CD4-positive, alpha-beta T cell treated with Interleukin-12 subunit alpha and Interleukin-12 subunit beta, for 1 hour (primary cell): ENCODE measurements at regions not wholly inside any gene's neighbourhood (a gene's known extent, or its start where the extent isn't known, plus 50 kb on each side); places are given as distances from the start of the nearest gene placed in this dataset.

Experiments used
- DNase-seq: peaks from one replicate; pipeline ENCODE4 v3.0.0-alpha.2; 2020

- no peak for DNase-seq
These were observed 654.6 kb upstream of the NOX3 start for GRCh38 chr6:156110249-156110648.

- DNase-seq, result no peak
These were observed 654.1 kb upstream of the NOX3 start for GRCh38 chr6:156109713-156110112.

DNA sequence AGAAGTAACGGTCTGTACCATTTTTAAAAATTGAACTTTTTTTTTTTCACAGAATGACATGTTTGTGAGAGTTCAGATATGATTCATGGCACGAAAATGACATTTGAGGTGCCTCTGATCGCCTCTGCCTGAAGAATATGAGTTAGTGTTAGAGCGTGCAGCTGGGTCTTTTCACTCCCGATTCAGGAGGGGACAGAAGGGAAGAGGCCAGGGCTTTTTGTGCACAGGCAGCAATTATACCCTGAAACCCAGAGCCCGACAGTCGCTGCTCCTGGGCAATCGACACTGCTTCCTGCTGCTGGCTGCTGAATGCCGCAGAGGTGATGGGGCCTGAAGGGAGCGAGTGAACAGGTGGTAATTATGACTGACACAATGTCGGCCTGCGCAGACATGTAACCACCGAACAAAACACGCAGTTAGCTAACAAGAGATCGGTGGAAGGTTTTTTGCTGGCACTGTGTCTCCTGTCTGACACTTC is 652.0 kb upstream of the NOX3 start:
- no peak for DNase-seq

DNA sequence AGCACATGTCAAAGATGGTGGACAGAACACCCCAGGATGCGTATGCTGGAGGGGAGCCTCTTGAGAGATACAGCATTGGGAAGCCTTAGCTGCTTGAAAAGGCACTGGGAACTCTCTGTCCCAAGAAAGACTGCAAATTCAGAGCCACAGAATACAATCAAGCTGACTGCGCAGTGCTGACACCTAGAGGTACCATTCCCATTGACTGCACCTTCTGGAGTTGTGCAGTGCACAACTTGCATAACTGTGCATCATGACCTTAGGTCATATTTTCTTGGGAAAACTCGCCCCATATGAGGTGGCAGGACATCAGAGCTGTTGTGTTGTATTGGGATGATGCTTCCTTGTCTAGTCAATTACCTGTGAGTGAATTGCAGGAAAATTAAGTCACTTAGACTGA is 646.5 kb upstream of the NOX3 start:
- DNase-seq, result no peak

DNA sequence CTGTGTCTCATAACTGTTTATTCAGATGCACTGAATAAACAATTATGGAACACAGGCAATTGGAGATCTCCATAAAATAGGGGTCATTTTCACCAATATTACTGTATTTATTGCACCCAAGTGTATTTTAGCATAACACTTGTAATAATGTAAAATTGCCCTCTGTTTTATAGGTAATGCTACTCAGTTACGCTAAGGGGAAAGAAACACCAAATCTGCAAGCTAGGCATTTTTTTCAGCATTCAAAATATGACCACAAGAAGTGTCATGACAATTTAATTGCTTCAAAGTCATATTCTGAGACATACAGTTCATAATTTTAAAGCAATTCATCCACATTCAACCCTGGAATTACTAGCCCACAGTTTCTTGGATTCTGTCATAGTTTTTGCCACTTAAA is 643.2 kb upstream of the NOX3 start:
- DNase-seq, result no peak

DNA sequence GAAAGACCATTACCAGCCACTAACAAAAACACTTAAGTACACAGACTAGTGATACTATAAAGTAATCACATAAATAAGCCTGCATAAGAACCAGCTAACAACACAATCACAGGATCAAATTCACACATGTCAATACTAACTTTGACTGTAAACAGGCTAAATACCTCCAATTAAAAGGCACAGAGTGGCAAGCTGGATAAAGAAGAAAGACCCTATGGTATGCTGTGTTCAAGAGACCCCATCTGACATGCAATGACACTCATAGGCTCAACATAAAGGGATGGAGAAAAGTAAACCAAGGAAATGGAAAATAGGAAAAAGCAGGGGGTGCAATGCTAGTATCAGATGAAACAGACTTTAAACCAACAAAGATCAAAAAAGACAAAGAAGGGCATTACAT is 631.8 kb upstream of the NOX3 start:
- DNase-seq, result no peak

DNA sequence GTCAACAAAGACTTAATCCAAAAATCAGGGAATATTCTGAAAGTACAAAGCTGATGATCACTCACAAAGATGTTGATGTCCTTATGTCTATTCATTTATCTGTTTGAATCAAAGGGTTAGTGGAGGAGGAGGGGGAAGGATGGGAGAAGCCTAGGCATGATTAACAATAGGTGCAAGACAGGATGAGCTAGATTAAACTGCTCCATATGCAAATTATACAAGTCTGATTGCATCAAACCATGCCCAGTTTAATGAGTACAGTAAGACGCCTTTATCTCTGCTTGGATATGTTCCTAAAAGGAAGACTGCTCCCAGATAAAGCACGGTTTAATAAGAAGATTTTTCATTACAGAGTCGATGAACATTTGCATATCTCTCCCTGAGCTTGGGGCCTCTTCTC is 626.4 kb upstream of the NOX3 start:
- no peak for DNase-seq

GRCh38 chr6:156080371-156080770 is 624.7 kb upstream of the NOX3 start:
- no peak for DNase-seq

- DNase-seq, result no peak
These were observed 613.2 kb upstream of the NOX3 start for GRCh38 chr6:156068881-156069280.

GRCh38 chr6:156065849-156066248 is 610.2 kb upstream of the NOX3 start:
- DNase-seq, result no peak

DNA sequence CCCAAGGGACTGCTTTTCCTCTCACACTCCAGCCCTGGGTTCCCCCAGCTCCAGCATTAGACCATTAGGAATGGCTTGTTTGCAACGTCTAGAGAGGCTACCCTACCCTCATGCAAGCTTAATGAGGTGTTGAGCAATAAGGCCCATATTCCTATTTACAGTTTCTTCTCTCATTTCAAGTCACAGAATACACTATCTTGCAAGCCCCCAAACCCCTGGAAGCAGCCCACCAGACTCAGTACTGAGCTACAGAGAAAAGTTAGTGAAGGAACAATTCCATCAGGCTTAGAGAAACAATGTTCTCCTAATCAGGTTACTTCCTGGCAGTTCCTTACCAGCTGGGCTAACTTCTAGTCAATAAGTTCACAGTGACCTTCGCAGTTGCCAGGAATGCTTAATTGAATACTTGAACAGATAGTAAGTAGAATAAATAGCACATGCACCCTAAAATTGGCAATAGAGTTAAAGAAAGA is 606.5 kb upstream of the NOX3 start:
- no peak for DNase-seq

DNA sequence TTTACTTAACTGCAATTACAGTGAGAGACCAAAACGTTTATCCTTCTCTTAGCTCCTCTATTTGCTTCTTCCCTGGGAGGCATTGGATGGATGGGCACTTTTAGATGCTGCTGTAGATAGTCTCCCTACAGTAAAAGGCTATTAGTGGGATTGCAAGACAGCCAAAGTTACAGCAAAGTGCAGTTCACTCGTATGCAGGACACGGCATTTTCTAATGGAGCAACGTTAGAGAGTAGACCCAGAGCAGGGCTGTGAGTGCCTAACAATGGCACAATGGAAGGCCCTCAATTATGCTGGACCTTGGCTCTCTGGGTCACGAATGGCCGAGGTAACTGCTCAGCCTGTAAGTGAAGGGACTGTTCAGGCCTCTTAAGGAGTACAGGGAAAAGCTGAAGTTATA is 605.8 kb upstream of the NOX3 start:
- no peak for DNase-seq

DNA sequence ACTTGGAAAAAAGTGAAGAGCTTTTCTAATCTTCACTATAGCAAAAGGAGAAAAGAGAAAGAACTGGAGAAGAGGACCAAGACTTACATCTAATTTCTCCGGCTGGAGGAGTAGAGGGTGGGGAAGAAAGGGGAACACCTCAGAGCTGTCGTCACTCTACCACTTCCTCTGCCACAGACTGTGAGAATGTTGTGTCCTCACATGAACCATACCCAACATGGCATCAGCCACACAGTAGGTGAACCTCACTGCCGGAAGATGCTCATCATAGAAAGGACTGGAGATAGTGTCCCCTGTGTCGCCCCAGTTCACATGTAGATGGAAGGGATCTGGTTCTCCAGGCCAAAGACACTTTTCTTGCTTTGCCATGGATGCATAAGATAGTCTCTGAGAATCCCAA is 604.4 kb upstream of the NOX3 start:
- DNase-seq, result peak; percentile 11

DNA sequence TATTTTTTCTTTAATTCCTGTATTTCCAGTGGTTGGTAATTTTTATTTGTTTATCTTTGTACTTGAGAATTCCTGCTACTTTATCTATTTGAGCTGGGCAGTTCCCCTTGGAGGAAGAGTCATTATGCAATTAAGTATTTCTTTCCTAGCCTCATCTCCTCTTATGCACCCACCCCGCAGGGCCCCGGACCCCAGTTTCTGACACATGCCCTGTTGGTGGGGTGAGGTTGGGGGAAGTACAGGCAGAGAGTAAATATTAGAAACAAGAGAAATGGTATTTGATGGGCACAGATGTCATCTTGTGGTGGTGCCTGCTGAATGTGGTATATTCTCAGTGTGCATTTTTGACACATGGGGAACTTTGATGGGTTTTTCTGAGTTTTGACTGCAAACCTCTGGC is 602.7 kb upstream of the NOX3 start:
- no peak for DNase-seq

DNA sequence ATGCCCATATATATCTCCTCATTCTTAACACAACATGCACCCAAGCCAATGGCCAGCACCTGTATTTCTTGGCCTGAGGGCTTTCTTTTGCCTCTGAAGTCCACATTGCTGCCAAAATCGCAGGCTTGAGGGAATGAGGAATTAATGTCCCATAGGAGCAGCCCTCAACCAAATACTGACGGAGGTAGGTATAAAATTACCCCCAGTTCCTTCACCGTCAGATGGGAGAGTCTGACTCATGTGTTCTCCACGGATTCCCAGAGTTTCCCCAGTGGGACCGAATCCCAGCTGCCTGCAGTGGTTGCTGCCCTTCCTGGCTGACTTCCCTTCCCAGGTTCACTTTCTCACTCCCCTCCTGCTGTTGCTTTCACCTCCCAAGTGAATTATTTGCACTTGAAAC is 602.2 kb upstream of the NOX3 start:
- no peak for DNase-seq

DNA sequence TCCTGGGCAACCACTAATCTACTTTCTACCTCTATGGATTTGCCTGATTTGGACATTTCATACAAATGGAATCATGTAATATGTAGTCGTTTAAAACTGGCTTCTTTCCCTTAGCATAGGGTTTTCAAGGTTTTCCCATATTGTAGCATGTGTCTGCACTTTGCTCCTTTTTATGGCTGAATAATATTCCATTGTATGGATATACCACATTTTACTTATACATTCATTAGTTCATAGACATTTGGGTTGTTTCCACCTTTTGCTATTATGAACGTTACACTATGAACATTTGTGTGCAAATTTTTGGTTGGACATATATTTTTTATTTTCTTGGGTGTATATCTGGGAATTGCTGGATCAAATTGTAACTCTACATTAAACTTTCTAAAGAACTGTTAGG is 600.4 kb upstream of the NOX3 start:
- no peak for DNase-seq

DNA sequence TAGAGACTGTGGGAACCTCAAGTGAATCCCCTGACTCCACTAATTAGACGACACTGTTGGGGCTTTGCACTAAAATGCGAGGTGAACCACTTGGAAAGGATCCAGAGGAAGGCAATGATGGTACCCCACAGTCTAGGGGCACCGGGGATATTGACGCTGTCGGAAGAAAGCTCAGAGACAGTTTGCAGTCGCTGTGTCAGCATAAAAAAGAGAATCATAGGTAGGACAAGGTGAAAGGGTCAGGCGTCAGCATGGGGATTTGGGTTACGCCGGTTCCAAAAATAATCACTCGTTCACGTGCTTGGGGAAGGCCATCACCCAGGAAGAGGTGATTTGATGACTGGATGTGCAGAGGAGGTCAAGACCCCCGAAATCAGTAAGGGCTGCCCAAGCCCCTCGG is 598.0 kb upstream of the NOX3 start:
- no peak for DNase-seq

- DNase-seq, result no peak
These were observed 591.3 kb upstream of the NOX3 start for GRCh38 chr6:156046841-156047449.

DNA sequence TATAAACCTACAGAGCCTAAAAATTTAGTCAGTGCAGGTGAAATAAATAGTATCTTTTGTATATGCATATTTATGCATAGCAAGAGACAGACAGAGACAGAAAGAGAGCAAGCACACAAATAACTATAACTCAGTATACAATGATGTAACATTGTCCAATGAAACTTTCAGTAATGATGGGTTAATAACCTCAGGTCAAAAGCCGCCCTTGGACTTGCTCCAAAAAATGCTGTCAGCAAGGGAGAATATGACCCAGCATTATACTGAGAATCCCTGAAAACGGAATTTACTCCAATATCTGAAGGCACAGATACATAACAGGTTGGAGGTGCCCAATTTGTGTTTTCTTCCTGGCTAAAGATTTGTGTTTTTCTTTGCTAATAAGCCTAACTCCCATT is 590.6 kb upstream of the NOX3 start:
- DNase-seq, result no peak

DNA sequence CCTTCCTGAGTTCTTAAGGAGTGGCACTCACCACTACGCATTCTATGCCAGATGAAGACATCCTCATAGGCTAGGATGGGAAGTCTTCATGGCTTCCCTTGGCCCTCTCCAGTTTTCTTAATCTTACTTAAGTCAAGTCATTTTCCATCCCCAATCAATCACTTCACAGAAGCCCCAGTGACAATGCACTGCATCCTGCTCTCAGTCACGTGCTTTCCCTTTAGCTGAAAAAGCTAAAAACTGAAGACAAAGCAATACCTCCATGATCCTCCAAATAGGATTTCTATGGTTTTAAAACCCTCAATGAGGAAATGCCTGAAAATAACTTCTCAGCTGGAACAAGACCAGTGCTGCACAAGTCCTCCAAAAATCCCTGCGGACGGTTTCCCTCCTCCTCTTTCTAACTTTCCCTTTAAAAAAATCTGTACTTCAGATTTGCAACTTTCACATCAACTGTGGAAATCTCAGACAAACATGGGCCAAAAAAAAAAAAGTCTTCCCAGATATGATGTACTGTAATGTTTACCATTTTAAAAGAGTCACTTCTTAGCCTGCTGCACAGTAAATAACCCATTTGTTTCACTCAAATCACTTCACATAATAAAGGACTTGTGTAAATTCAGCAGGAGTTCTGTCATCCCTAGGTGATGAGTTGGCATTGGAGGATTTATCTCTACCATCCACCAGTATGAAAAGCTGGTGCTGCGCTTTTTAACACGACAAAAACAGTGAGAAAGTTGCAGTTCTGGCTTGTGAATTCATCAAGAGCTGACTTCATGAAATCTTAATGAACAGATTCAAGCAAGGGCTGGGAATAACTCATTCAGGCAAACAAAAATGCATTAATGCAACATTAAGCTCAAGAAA is 590.0 kb upstream of the NOX3 start:
- no peak for DNase-seq

DNA sequence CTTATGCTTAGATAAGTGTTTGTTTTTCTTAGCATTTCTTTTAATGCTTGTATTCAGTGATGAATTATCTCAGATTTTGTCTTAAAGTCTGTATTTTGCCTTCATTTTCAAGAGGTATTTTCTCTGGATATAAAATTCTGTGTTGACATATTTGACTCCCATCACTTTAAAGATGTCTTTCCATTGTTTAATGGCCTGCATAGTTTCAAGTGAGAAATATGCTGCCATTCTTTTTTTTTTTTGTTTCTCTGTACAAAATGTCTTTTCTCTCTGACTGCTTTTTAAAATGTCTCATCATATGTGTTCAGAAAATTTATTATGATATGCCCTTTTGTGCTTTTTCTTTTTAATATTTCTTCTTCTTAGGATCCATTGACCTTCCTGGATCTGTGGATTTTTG is 578.0 kb upstream of the NOX3 start:
- DNase-seq, result no peak

- DNase-seq, result no peak
These were observed 575.9 kb upstream of the NOX3 start for GRCh38 chr6:156031516-156031915.

DNA sequence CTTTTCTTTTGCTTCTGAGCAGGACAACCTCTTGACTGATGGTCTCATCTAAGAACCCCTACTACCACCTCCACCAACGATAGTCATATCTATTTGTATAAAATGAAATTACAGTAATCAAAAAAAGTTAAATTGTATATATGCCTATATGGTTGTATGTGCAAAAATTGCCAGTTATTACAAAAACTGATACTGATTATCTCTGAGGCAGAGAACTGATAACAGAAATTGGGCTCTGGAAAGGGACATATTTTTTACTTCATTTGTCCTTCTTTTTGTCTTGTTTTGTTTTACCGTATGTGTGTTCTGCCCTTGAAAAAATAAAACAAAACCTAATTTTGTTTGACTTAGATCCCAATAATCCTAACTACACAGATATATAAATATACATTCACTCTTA is 574.4 kb upstream of the NOX3 start:
- no peak for DNase-seq

DNA sequence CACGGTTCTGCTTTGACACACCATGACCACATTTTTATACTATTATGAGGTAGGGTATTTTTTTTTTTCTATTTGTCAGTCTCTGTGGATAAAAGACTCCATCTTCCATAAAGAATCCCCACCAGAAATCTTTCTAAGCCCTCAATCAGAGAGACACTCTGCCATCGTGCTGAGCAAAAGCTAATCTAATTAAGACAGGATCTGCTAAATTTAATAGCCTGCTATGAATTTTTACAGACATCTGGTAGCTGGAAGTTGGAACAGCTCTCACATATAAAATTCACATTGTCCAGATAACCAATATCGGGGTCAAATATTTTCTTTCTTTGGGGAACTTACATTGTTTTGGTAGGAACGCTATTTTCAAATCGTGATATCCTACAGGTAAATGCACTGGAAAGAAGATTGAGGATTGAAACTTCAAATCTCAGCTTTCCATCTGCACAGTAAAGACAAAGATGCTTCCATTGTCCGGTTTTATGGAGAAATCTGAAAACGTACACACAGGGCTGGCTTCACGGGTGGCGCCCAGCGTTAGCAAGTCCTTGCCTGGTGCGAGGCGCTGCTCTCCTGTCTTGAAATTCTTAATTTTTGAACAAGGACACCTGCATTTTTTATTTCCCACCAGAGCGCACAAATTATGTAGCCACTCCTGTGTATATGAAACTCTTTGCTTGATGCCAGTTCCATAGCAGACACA is 573.8 kb upstream of the NOX3 start:
- no peak for DNase-seq
